Spleen (tissue), 11 donors: ENCODE measurements at regions not wholly inside any gene's neighbourhood (a gene's known extent, or its start where the extent isn't known, plus 50 kb on each side); places are given as distances from the start of the nearest gene placed in this dataset.

Experiments used
- DNase-seq: peaks from one replicate; pipeline ENCODE4 v3.0.0-alpha.2; 2020
- H3K27ac ChIP-seq, 8 donors: fragments of 200-600 bp; sonication (generic) in 7 of 8; 1 replicate in 4 of 8; 2 replicates in 4 of 8; pipeline versions ENCODE4 v1.5.0 to v1.8.0; 2016 to 2021; ENCODE audit warnings: inconsistent platforms in 4 of 8, mild to moderate bottlenecking in 4 of 8, moderate library complexity in 1 of 8
- H3K27me3 ChIP-seq, 7 donors: fragments of 200-600 bp; sonication (generic) in 6 of 7; replicated peaks in 1 of 7; 1 replicate in 4 of 7; 2 replicates in 3 of 7; pipeline versions ENCODE4 v1.5.0 to v1.8.0; 2016 to 2021; ENCODE audit warnings: inconsistent platforms in 3 of 7, mild to moderate bottlenecking in 1 of 7
- H3K36me3 ChIP-seq, 6 donors: fragments of 200-600 bp; sonication (generic) in 5 of 6; 1 replicate in 4 of 6; 2 replicates in 2 of 6; pipeline versions ENCODE4 v1.5.0 to v1.8.0; 2016 to 2021; ENCODE audit warnings: inconsistent platforms in 2 of 6
- H3K4me1 ChIP-seq, 6 donors: fragments of 200-600 bp; sonication (generic) in 5 of 6; 1 replicate in 3 of 6; 2 replicates in 3 of 6; pipeline versions ENCODE4 v1.5.0 to v1.8.0; 2016 to 2021; ENCODE audit warnings: inconsistent platforms in 3 of 6
- H3K4me3 ChIP-seq, 8 donors: fragments of 200-600 bp; sonication (generic) in 7 of 8; 1 replicate in 4 of 8; 2 replicates in 4 of 8; pipeline versions ENCODE4 v1.5.0 to v1.8.0; 2016 to 2021; ENCODE audit warnings: inconsistent platforms in 4 of 8, mild to moderate bottlenecking in 4 of 8, moderate library complexity in 2 of 8
- H3K9me3 ChIP-seq, 8 donors: fragments of 200-600 bp; sonication (generic) in 7 of 8; 1 replicate in 4 of 8; 2 replicates in 4 of 8; pipeline versions ENCODE4 v1.5.0 to v1.8.0; 2016 to 2021; ENCODE audit warnings: inconsistent platforms in 4 of 8
- CTCF ChIP-seq, 11 experiments: fragments of 200-600 bp in 7 of 11; fragments of 450-650 bp in 4 of 11; sonication (generic) in 4 of 11; IDR thresholded peaks in 8 of 11; conservative IDR thresholded peaks in 3 of 11; 1 replicate in 7 of 11; 2 replicates in 4 of 11; pipeline versions ENCODE4 v1.4.0 to v1.8.0; 2016 to 2021; ENCODE audit warnings: antibody characterized with exemption in 11 of 11, inconsistent platforms in 4 of 11, mild to moderate bottlenecking in 1 of 11
- POLR2A ChIP-seq, 3 donors: fragments of 450-650 bp; IDR thresholded peaks; one replicate each; pipeline ENCODE4 v1.5.1; 2017; ENCODE audit warnings: antibody characterized with exemption in 3 of 3, mild to moderate bottlenecking in 1 of 3
- POLR2AphosphoS5 ChIP-seq, 3 donors: sonication (generic); formaldehyde crosslinking; IDR thresholded peaks; one replicate each; pipeline ENCODE4 v1.5.1; 2017; ENCODE audit warnings: antibody characterized with exemption in 3 of 3
- WGBS, 5 donors: extraction: QIAGEN DNeasy Blood & Tissue Kit in 3 of 5; methylation state at CpG; one replicate each; pipeline versions ENCODE4 v1.1.5 to v1.1.7; 2013 to 2018; 5-methylcytosine and 5-hydroxymethylcytosine counted together
- intact Hi-C: fragments of 100-400 bp; cut with DNase I; formaldehyde crosslinking; loops from one replicate; pipeline ENCODE4 v1.15.0; 2023; ENCODE audit warnings: low total_unique reads
- donor health status: healthy with polysubstance abuse.
- donor health status: DM: no; HTN: no; CAD: no; lungs with moderate emphysema.
- donor health status: DM: no; HTN: no; CAD: no.
- donor health status: Bipolar disorder and iron deficiency.
- donor health status: healthy.
- donor health status: DM: no; HTN: no; CAD: no.
- donor health status: DM: yes; HTN: yes; CAD: no.

- Histone ChIP-seq H3K27ac (no peak overlapping the region), H3K36me3 (no peaks in the 10 kb centered on the region), H3K27me3 (peaks cover 0 to 5% (median 0%) of the 10 kb centered on the region in 7 donors), H3K4me1 (peaks cover 0 to 3% (median 0%) of the 10 kb centered on the region in 6 donors), H3K4me3 (no peak overlapping the region), H3K9me3 (no peaks in the 10 kb centered on the region)
- TF ChIP-seq POLR2A (IDR thresholded peaks at IDR 0.05) = no peak
- peak; percentile 53 to 85 (median 72) for TF ChIP-seq CTCF (IDR thresholded peaks at IDR 0.05 in 8 of 11, conservative IDR thresholded peaks at IDR 0.05 in 3 of 11)
- no peak for TF ChIP-seq POLR2AphosphoS5 (IDR thresholded peaks at IDR 0.05)
- 7 to 34% (median 21%) methylated on average over 2 of the region's 2 CpGs for WGBS, 5 donors
- intact Hi-C loops = loop anchor here (10.0 kb wide), 1 partner anchor 193 kb away; no protein-coding TSS in a partner anchor
- DNase-seq = no peak
Observed at GRCh38 chr15:46312133-46312740, 677.4 kb downstream of the SQOR start.

GRCh38 chr15:46315434-46315833 lies 680.6 kb downstream of the SQOR start:
- H3K4me1 ChIP-seq = peaks cover 0 to 3% (median 0%) of the 10 kb centered on the region in 6 donors
- DNase-seq = no peak
- no peak overlapping the region for H3K4me3 ChIP-seq
- no peaks in the 10 kb centered on the region for H3K9me3 ChIP-seq
- H3K27ac ChIP-seq = no peak overlapping the region
- H3K27me3 ChIP-seq = no peaks in the 10 kb centered on the region
- TF ChIP-seq CTCF (IDR thresholded peaks at IDR 0.05 in 8 of 11, conservative IDR thresholded peaks at IDR 0.05 in 3 of 11) (no peak), POLR2AphosphoS5 (IDR thresholded peaks at IDR 0.05) (no peak), POLR2A (IDR thresholded peaks at IDR 0.05) (no peak)
- 31 to 54% (median 46%) methylated on average over 3 of the region's 3 CpGs for WGBS, 5 donors
- intact Hi-C loops = loop anchor here (10.0 kb wide), 1 partner anchor 189 kb away; no protein-coding TSS in a partner anchor
- H3K36me3 ChIP-seq = no peaks in the 10 kb centered on the region

GRCh38 chr15:46316024-46316423 lies 681.2 kb downstream of the SQOR start:
- TF ChIP-seq POLR2AphosphoS5 (IDR thresholded peaks at IDR 0.05) = no peak
- no peaks in the 10 kb centered on the region for H3K27me3 ChIP-seq
- H3K4me3 ChIP-seq = no peak overlapping the region
- whole genome bisulfite sequencing, 5 donors = 55 to 80% (median 64%) methylated on average over 1 of the region's 1 CpG
- DNase-seq = no peak
- no peaks in the 10 kb centered on the region for H3K36me3 ChIP-seq
- H3K27ac ChIP-seq = no peak overlapping the region
- intact Hi-C loops = loop anchor here (10.0 kb wide), 1 partner anchor 189 kb away; no protein-coding TSS in a partner anchor
- H3K9me3 ChIP-seq = no peaks in the 10 kb centered on the region
- peaks cover 0 to 3% (median 0%) of the 10 kb centered on the region in 6 donors for H3K4me1 ChIP-seq

GRCh38 chr15:46317029-46317428 lies 682.2 kb downstream of the SQOR start:
- DNase-seq = no peak
- WGBS, 5 donors = 80 to 95% (median 87%) methylated on average over 2 of the region's 2 CpGs

More at GRCh38 chr15:46317029-46317428, 682.2 kb downstream of the SQOR start:
- Histone ChIP-seq H3K4me1 (peaks cover 0 to 3% (median 0%) of the 10 kb centered on the region in 6 donors), H3K27ac (no peak overlapping the region), H3K27me3 (no peaks in the 10 kb centered on the region), H3K9me3 (no peaks in the 10 kb centered on the region), H3K36me3 (no peaks in the 10 kb centered on the region), H3K4me3 (no peak overlapping the region)
- no peak for TF ChIP-seq POLR2A (IDR thresholded peaks at IDR 0.05)
- no peak for TF ChIP-seq CTCF (IDR thresholded peaks at IDR 0.05 in 8 of 11, conservative IDR thresholded peaks at IDR 0.05 in 3 of 11)
- TF ChIP-seq POLR2AphosphoS5 (IDR thresholded peaks at IDR 0.05) = no peak
- intact Hi-C loops = loop anchor here (10.0 kb wide), 1 partner anchor 188 kb away; no protein-coding TSS in a partner anchor
